H1 (cell line): ENCODE measurements at regions not wholly inside any gene's neighbourhood (a gene's known extent, or its start where the extent isn't known, plus 50 kb on each side); places are given as distances from the start of the nearest gene placed in this dataset.

Experiments used
- SIN3A ChIP-seq, 2 experiments: IDR thresholded peaks in 1 of 2; conservative IDR thresholded peaks in 1 of 2; 2 replicates each; pipeline ENCODE4 v1.6.1; 2011 to 2012; ENCODE audit warnings: low read length in 2 of 2, improper control_type of control experiment in 1 of 2, low read depth in 1 of 2, mild to moderate bottlenecking in 1 of 2
- TF ChIP-seq, protein P1 (sequence below), 3 experiments: IDR thresholded peaks; 1 replicate in 2 of 3; 2 replicates in 1 of 3; pipeline versions ENCODE4 v1.5.1 to v1.6.1; 2011; ENCODE audit warnings: low read length in 3 of 3, mild to moderate bottlenecking in 3 of 3, inconsistent platforms in 2 of 3, low read depth in 1 of 3, moderate library complexity in 1 of 3; ENCODE audit not compliant: insufficient read depth in 1 of 3; ENCODE audit errors: control extremely low read depth in 1 of 3

- TF ChIP-seq, protein P1, sequence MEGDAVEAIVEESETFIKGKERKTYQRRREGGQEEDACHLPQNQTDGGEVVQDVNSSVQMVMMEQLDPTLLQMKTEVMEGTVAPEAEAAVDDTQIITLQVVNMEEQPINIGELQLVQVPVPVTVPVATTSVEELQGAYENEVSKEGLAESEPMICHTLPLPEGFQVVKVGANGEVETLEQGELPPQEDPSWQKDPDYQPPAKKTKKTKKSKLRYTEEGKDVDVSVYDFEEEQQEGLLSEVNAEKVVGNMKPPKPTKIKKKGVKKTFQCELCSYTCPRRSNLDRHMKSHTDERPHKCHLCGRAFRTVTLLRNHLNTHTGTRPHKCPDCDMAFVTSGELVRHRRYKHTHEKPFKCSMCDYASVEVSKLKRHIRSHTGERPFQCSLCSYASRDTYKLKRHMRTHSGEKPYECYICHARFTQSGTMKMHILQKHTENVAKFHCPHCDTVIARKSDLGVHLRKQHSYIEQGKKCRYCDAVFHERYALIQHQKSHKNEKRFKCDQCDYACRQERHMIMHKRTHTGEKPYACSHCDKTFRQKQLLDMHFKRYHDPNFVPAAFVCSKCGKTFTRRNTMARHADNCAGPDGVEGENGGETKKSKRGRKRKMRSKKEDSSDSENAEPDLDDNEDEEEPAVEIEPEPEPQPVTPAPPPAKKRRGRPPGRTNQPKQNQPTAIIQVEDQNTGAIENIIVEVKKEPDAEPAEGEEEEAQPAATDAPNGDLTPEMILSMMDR (IDR thresholded peaks at IDR 0.05; ENCODE audit: control extremely low read depth in 1 of 3, insufficient read depth in 1 of 3, low read depth in 1 of 3, low read length in 3 of 3), result no peak
- no peak for TF ChIP-seq SIN3A (conservative IDR thresholded peaks at IDR 0.05 in 1 of 2, IDR thresholded peaks at IDR 0.05 in 1 of 2; ENCODE audit: low read depth in 1 of 2, low read length in 2 of 2)
Observed at GRCh38 chr3:69651765-69652164, 87.5 kb upstream of the MITF start.
